ENCODE measurements at regions not wholly inside any gene's neighbourhood (a gene's known extent, or its start where the extent isn't known, plus 50 kb on each side); places are given as distances from the start of the nearest gene placed in this dataset.

GRCh38 chr10:107553470-107553869 lies 389.0 kb upstream of the SORCS1 start:
- no peak for TF ChIP-seq POLR2AphosphoS5 (IDR thresholded peaks at IDR 0.05)
- TF ChIP-seq EP300 (IDR thresholded peaks at IDR 0.05): no peak
- TF ChIP-seq CTCF (IDR thresholded peaks at IDR 0.05): no peak
- no peak for TF ChIP-seq POLR2A (IDR thresholded peaks at IDR 0.05)

Measured in upper lobe of left lung (tissue), 4 donors.